Right lobe of liver (tissue), 6 donors: ENCODE measurements at regions not wholly inside any gene's neighbourhood (a gene's known extent, or its start where the extent isn't known, plus 50 kb on each side); places are given as distances from the start of the nearest gene placed in this dataset.

Experiments used
- ATAC-seq, 4 donors: fragments of 200-7000 bp; cut with Tn5 transposase; one replicate each; pipeline ENCODE4 v1.9.1; 2020; ENCODE audit warnings: mild to moderate bottlenecking in 4 of 4, moderate library complexity in 4 of 4
- DNase-seq, 3 donors: peaks; one replicate each; pipeline ENCODE4 v3.0.0-alpha.2; 2020
- H3K27ac ChIP-seq, 3 donors: fragments of 200-600 bp; one replicate each; pipeline ENCODE4 v1.8.0; 2022
- H3K27me3 ChIP-seq, 2 donors: fragments of 200-600 bp; one replicate each; pipeline ENCODE4 v1.8.0; 2022
- H3K36me3 ChIP-seq, 4 donors: fragments of 200-600 bp; sonication (generic) in 1 of 4; one replicate each; pipeline versions ENCODE4 v1.5.1 to v1.8.0; 2017 to 2022; ENCODE audit warnings: control low read depth in 1 of 4
- H3K4me1 ChIP-seq, 4 donors: fragments of 200-600 bp; sonication (generic) in 1 of 4; one replicate each; pipeline versions ENCODE4 v1.5.1 to v1.8.0; 2017 to 2022; ENCODE audit warnings: control low read depth in 1 of 4
- H3K4me3 ChIP-seq, 3 donors: fragments of 200-600 bp; one replicate each; pipeline ENCODE4 v1.8.0; 2022
- H3K9me3 ChIP-seq, 4 donors: fragments of 200-600 bp; sonication (generic) in 1 of 4; one replicate each; pipeline versions ENCODE4 v1.5.1 to v1.8.0; 2017 to 2022; ENCODE audit warnings: control low read depth in 1 of 4
- POLR2A ChIP-seq: fragments of 450-650 bp; IDR thresholded peaks from one replicate; pipeline ENCODE4 v1.6.1; 2017; ENCODE audit warnings: antibody characterized with exemption, mild to moderate bottlenecking
- WGBS: methylation state at CpG from one replicate; pipeline ENCODE4 v1.1.6; 2018; ENCODE audit warnings: low coverage, low lambda C conversion rate; ENCODE audit not compliant: insufficient coverage; ENCODE audit errors: missing lambda C conversion rate; 5-methylcytosine and 5-hydroxymethylcytosine counted together
- intact Hi-C, 2 donors: fragments of 100-400 bp; cut with DNase I; formaldehyde crosslinking; loops; one replicate each; pipeline versions ENCODE4 v1.11.2 to v1.14.1; 2022
- TF ChIP-seq, protein P1 (sequence below), 4 donors: fragments of 200-600 bp in 3 of 4; fragments of 450-650 bp in 1 of 4; IDR thresholded peaks; one replicate each; pipeline versions ENCODE4 v1.5.1 to v1.8.0; 2016 to 2022; ENCODE audit warnings: antibody characterized with exemption in 4 of 4, mild to moderate bottlenecking in 2 of 4
- donor health status: DM: no; HTN: yes; CAD: no.
- donor health status: DM: no; HTN: no; CAD: no.
- donor health status: DM: no; HTN: no; CAD: no.
- donor health status: DM: no; HTN: yes; CAD: no.
- donor health status: DM: no; HTN: yes; CAD: no.

- ATAC-seq, result no peak
- intact Hi-C loops, result no loop called here
Measured at GRCh38 chr7:132733860-132734259, 157.6 kb upstream of the PLXNA4 start.

GRCh38 chr7:132732321-132732865 lies 156.1 kb upstream of the PLXNA4 start:
- no peaks in the 10 kb centered on the region for H3K9me3 ChIP-seq
- 70% methylated on average over 8 of the region's 8 CpGs for WGBS

More at GRCh38 chr7:132733860-132734259, 157.6 kb upstream of the PLXNA4 start:
- no peak overlapping the region for H3K27ac ChIP-seq
- WGBS, result 78% methylated on average over 9 of the region's 9 CpGs
- no peaks in the 10 kb centered on the region for H3K36me3 ChIP-seq
- no peaks in the 10 kb centered on the region for H3K9me3 ChIP-seq
- no peak for TF ChIP-seq POLR2A
- TF ChIP-seq, protein P1, sequence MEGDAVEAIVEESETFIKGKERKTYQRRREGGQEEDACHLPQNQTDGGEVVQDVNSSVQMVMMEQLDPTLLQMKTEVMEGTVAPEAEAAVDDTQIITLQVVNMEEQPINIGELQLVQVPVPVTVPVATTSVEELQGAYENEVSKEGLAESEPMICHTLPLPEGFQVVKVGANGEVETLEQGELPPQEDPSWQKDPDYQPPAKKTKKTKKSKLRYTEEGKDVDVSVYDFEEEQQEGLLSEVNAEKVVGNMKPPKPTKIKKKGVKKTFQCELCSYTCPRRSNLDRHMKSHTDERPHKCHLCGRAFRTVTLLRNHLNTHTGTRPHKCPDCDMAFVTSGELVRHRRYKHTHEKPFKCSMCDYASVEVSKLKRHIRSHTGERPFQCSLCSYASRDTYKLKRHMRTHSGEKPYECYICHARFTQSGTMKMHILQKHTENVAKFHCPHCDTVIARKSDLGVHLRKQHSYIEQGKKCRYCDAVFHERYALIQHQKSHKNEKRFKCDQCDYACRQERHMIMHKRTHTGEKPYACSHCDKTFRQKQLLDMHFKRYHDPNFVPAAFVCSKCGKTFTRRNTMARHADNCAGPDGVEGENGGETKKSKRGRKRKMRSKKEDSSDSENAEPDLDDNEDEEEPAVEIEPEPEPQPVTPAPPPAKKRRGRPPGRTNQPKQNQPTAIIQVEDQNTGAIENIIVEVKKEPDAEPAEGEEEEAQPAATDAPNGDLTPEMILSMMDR (IDR thresholded peaks at IDR 0.05), result no peak
- H3K4me1 ChIP-seq, result no peaks in the 10 kb centered on the region
- H3K4me3 ChIP-seq, result no peak overlapping the region
- DNase-seq, result no peak
- no peaks in the 10 kb centered on the region for H3K27me3 ChIP-seq

GRCh38 chr7:132730105-132730504 lies 153.8 kb upstream of the PLXNA4 start:
- Histone ChIP-seq H3K4me3 (no peak overlapping the region), H3K36me3 (no peaks in the 10 kb centered on the region), H3K27me3 (no peaks in the 10 kb centered on the region), H3K4me1 (no peaks in the 10 kb centered on the region), H3K27ac (no peak overlapping the region), H3K9me3 (no peaks in the 10 kb centered on the region)
- TF ChIP-seq, protein P1 (IDR thresholded peaks at IDR 0.05), result no peak
- DNase-seq, result no peak
- no peak for ATAC-seq
- intact Hi-C loops, result no loop called here
- WGBS, result 78% methylated on average over 4 of the region's 4 CpGs

More at GRCh38 chr7:132732321-132732865, 156.1 kb upstream of the PLXNA4 start:
- Histone ChIP-seq H3K27ac (no peak overlapping the region), H3K4me1 (no peaks in the 10 kb centered on the region), H3K27me3 (no peaks in the 10 kb centered on the region), H3K36me3 (no peaks in the 10 kb centered on the region), H3K4me3 (no peak overlapping the region)
- DNase-seq, result no peak
- ATAC-seq, result no peak
- intact Hi-C loops, result no loop called here
- TF ChIP-seq, protein P1 (IDR thresholded peaks at IDR 0.05), result no peak
- no peak for TF ChIP-seq POLR2A

DNA sequence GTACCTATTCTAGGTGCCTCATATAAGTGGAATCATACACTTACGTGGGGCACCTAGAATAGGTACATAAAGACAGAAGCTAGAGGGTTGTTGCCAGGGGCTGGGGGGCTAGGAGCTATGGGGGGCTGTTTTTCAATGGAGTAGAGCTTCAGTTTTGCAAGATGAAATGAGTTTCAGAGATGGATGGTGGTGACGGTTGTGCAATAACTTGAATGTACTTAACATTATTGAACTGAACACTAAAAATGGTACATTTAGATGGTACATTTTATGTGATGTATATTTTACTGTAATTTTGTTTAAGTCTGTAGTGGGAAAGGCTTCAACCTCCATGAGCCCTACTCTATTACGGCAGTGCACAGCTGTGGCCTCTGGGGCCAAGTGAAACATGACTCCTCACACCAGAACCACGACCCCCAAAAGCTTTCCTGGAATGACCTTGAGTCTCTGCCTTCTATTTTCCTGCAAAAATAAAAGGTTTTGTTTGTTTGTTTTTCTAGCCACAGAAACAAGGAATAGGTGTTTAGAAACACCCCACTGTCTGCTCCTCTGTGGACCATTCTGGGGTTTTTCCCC lies 147.3 kb upstream of the PLXNA4 start:
- ATAC-seq, result no peak
- Histone ChIP-seq H3K9me3 (no peaks in the 10 kb centered on the region), H3K4me1 (no peaks in the 10 kb centered on the region), H3K27me3 (no peaks in the 10 kb centered on the region), H3K4me3 (no peak overlapping the region), H3K27ac (no peak overlapping the region), H3K36me3 (no peaks in the 10 kb centered on the region)
- intact Hi-C loops, result no loop called here
- no peak for DNase-seq
- TF ChIP-seq POLR2A, result no peak
- TF ChIP-seq, protein P1 (IDR thresholded peaks at IDR 0.05), result no peak
- WGBS, result 55% methylated on average over 4 of the region's 4 CpGs
